Activated T-cell treated with anti-CD3 and anti-CD28 coated beads, Interleukin-2, amount 50 U/mL, for 24 hours (primary cell): ENCODE measurements at regions not wholly inside any gene's neighbourhood (a gene's known extent, or its start where the extent isn't known, plus 50 kb on each side); places are given as distances from the start of the nearest gene placed in this dataset.
"Not testable (repeated sequence)": the region's sequence is repeated elsewhere in the genome, so short reads cannot be mapped to it uniquely, and the experiment has no call there.

Source experiments
- DNase-seq: peaks from one replicate; pipeline ENCODE4 v3.0.0-alpha.2; 2020
- H3K27ac Mint-ChIP-seq: 2 replicates; pipeline ENCODE4 v1.8.0; 2020; ENCODE audit warnings: mild to moderate bottlenecking, mixed read lengths
- H3K27me3 Mint-ChIP-seq: 2 replicates; pipeline ENCODE4 v1.8.0; 2020; ENCODE audit warnings: mixed read lengths
- H3K36me3 Mint-ChIP-seq: 2 replicates; pipeline ENCODE4 v1.8.0; 2020; ENCODE audit warnings: low read depth, mixed read lengths
- H3K4me1 Mint-ChIP-seq: 2 replicates; pipeline ENCODE4 v1.8.0; 2020; ENCODE audit warnings: low read depth, mixed read lengths
- H3K4me3 Mint-ChIP-seq: 2 replicates; pipeline ENCODE4 v1.8.0; 2020; ENCODE audit warnings: mild to moderate bottlenecking, moderate library complexity, mixed read lengths
- H3K9me3 Mint-ChIP-seq: 2 replicates; pipeline ENCODE4 v1.8.0; 2020; ENCODE audit warnings: mixed read lengths

DNA sequence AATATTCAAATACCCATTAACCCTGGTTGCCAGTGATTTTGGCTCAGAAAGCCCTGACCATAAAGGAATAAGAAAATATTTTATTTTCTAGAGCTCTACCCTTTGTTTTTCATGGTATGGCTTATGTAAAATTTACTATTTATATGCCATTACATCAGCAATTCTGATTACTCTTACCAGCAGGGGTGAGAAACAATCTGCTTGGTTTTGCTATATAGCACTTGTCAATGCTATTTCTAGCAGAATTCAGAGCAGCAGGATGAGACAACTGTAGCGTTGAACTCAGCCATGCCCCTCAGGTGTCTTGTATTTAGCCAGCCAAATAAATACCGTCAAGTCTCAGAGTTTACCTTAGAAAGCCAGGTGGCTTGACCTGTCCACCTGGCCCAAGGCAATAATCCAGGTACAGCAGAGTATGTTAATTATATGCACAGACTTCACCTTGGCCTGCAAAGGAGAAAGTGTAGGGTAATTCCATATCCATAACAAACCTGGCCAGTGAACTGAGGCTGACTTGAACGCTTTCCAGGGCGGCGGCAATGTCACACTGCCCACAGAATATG, 1303.5 kb downstream of the RAPGEF2 start:
- Mint-ChIP-seq H3K4me1 (no peaks in the 10 kb centered on the region), H3K9me3 (peaks cover 13% of the 10 kb centered on the region), H3K27me3 (no peaks in the 10 kb centered on the region), H3K36me3 (no peaks in the 10 kb centered on the region), H3K27ac (no peak overlapping the region), H3K4me3 (no peak overlapping the region)
- no peak for DNase-seq

DNA sequence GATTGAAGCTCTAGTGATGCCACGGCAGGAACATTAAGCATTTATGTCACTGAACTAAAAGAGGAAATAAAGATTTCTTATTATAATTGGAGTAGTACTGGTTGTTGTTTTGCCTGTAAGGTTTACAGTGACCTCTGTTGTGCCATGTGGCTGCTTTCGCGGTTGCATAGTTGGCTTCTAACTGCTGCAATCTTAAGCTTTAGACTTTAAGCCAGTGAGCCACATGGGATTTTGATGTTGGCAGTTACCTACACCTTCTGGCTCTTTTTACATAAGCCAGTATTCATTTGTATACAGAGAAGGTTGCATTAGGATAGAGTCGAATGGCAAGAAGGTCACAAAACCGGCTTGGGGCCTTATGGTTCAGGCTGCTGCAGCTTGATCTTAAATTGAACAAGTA, 1311.6 kb downstream of the RAPGEF2 start:
- DNase-seq, result no peak
- Mint-ChIP-seq H3K4me1 (no peaks in the 10 kb centered on the region), H3K27ac (no peak overlapping the region), H3K4me3 (no peak overlapping the region), H3K27me3 (no peaks in the 10 kb centered on the region), H3K36me3 (no peaks in the 10 kb centered on the region), H3K9me3 (peaks cover 3% of the 10 kb centered on the region)

DNA sequence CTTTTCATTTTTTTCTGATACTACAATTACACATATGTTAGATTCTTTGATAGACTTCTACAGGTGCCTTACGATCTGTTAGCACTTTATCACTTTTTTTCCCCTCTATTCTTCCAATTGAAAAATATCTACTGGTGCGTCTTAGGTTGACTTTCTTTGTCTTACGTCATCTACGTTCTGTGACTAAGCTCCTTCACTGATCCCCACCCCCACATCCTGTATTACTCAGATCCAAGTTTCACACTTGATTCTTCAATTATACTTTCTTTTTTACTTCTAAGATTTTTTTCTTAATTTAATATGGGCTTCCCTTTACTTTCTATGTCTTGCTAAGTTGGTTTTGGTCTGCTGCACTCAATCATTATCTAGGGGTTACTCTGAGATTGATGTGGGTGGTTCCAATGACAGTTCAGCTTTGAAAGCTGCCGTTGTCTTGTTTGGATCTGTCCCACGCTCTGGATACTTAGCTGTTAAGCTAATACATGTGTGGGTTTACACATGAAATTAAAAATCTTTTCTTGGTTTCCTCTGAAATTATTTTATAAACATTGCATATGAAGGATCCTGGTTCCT, 1321.1 kb downstream of the RAPGEF2 start:
- Mint-ChIP-seq H3K27ac (no peak overlapping the region), H3K36me3 (no peaks in the 10 kb centered on the region), H3K4me3 (no peak overlapping the region), H3K4me1 (no peaks in the 10 kb centered on the region), H3K9me3 (peaks cover 12% of the 10 kb centered on the region), H3K27me3 (no peaks in the 10 kb centered on the region)
- DNase-seq, result no peak

DNA sequence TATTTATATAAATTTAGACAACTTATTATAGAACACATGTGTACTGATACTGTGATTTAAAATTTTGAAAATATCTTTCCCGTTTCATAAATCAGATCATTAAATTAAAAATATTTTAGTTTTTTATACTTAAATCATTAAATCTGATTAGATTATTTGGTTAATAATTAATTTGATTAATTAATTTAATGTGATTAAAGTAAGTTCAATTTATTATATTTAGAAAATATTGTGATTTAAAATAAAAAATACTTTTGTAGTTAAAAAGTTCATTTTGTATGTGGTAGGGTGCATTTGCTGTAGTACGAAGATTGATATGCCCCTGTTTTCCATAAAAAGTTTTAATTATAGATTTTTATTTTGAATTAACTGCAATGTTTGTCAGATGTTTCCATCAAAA, 1323.4 kb downstream of the RAPGEF2 start:
- Mint-ChIP-seq H3K4me1 (no peaks in the 10 kb centered on the region), H3K27me3 (no peaks in the 10 kb centered on the region), H3K27ac (no peak overlapping the region), H3K36me3 (no peaks in the 10 kb centered on the region), H3K4me3 (no peak overlapping the region), H3K9me3 (peaks cover 14% of the 10 kb centered on the region)
- DNase-seq, result no peak

DNA sequence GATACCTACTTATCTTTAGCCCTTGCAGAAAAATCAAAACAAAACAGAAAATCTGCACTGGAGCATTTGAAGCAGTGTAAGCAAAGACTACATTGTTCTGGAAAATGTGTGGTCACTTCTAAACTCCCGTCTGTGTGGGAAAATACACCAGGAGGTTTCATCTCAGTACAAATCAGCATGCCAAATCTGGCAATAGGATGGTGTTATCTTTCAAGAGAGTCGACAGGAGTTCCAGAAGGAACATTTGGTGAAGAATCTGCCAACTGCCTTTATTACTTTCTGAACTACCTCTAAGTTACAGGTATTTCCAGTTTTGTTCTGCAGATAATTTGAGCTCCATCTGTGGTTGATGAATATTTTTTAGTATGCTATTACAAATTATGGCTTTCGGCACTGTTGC, 1348.0 kb downstream of the RAPGEF2 start:
- Mint-ChIP-seq H3K27ac (no peak overlapping the region), H3K27me3 (no peaks in the 10 kb centered on the region), H3K9me3 (peaks cover 3% of the 10 kb centered on the region), H3K36me3 (no peaks in the 10 kb centered on the region), H3K4me1 (no peaks in the 10 kb centered on the region), H3K4me3 (no peak overlapping the region)
- no peak for DNase-seq

DNA sequence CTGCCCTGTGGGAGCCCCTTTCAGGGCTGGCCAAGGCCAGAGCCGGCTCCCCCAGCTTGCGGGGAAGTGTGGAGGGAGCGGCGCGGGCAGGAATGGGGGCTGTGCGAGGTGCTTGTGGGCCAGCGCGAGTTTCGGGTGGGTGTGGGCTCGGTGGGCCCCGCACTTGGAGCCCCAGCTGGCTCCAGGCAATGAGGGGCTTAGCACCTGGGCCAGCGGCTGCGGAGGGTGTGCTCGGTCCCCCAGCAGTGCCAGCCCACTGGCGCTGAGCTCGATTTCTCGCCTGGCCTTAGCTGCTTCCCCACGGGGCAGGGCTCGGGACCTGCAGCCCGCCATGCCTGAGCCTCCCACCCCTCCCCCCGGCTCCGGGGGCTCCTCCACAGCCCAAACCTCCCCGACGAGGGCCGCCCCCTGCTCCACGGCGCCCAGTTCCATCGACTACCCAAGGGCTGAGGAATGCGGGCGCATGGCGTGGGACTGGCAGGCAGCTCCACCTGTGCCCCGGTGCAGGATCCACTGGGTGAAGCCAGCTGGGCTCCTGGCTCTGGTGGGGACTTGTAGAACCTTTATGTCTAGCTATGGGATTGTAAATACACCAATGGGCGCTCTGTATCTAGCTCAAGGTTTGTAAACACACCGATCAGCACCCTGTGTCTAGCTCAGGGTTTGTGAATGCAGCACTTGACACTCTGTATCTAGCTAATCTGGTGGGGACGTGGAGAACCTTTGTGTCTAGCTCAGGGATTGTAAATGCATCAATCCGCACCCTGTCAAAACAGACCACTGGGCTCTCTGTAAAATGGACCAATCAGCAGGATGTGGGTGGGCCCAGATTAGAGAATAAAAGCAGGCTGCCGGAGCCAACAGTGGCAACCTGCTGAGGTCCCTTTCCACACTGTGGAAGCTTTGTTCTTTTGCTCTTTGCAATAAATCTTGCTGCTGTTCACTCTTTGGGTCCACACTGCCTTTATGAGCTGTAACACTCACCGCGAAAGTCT, 1379.1 kb downstream of the RAPGEF2 start:
- H3K4me1 Mint-ChIP-seq, H3K27ac Mint-ChIP-seq, H3K4me3 Mint-ChIP-seq, DNase-seq, H3K36me3 Mint-ChIP-seq, H3K27me3 Mint-ChIP-seq: not testable (repeated sequence)
- peaks cover 17% of the 10 kb centered on the region for H3K9me3 Mint-ChIP-seq

DNA sequence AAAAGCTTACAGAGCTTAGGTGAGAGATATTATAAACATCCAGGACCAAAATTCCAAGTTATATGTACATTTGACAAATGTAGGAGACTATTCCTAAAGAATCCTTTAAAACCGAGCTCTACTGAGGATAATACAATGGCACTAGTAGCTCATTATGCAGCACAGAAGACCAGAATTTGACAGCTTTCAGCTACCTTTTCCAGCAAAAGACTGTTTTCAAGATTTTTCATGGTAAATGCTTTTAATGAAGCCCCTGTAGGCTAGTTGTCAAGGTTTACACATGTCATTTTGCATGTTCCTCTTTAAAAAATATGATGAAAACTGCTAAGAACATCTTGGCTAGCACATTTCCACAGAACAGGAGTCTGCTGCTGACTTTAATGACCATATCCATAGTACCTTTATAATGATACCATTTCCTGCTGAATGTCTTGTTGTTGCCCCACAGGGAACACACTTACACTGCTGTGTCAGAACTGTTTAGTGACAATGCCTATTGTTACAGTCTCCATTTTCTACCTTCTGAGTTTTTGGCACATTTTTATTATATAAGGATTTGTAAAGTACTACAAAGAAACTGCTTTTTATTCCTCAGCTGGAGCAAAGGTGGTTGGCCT, 1382.3 kb downstream of the RAPGEF2 start:
- H3K9me3 Mint-ChIP-seq, result peaks cover 16% of the 10 kb centered on the region
- DNase-seq, result no peak
- no peak overlapping the region for H3K27ac Mint-ChIP-seq
- H3K4me3 Mint-ChIP-seq, result no peak overlapping the region
- no peaks in the 10 kb centered on the region for H3K4me1 Mint-ChIP-seq
- no peaks in the 10 kb centered on the region for H3K36me3 Mint-ChIP-seq
- H3K27me3 Mint-ChIP-seq, result no peaks in the 10 kb centered on the region

DNA sequence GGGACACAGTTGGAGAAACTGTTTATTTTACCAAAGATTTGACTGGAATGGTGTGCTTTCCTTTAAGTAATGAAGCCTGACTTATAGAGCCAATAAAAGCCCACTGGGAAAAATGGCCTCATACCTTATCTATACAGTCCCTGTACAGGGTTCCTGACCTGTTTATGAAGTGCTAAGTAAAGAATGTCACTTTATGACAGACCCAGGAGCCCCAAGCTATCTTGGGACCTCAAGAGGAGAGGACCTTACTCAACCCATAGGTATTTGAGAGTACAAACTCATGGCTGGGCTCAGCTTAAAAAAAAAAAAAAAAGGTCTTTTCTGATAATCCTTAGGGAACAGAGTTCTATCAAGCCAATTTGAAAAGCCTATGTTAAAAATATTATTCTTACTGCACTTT, 1389.3 kb downstream of the RAPGEF2 start:
- Mint-ChIP-seq H3K9me3 (peaks cover 23% of the 10 kb centered on the region), H3K27ac (no peak overlapping the region)

DNA sequence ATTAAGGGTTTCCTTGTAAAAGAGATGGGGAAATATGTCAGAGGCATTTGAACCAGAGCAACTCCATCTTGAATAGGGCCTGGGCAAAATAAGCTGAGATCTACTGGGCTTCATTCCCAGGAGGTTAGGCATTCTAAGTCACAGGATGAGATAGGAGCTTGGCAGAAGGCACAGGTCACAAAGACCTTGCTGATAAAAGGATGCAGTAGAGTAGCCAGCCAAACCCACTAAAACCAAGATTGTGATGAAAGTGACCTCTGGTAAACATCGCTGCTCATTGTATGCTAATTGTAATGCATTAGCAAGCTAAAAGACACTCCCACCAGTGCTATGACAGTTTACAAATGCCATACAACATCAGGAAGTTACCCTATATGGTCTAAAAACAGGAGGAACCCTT, 1390.3 kb downstream of the RAPGEF2 start:
- no peak overlapping the region for H3K27ac Mint-ChIP-seq

More for the DNA sequence above, 1389.3 kb downstream of the RAPGEF2 start:
- no peak for DNase-seq
- Mint-ChIP-seq H3K27me3 (no peaks in the 10 kb centered on the region), H3K4me3 (no peak overlapping the region), H3K36me3 (no peaks in the 10 kb centered on the region), H3K4me1 (no peaks in the 10 kb centered on the region)

DNA sequence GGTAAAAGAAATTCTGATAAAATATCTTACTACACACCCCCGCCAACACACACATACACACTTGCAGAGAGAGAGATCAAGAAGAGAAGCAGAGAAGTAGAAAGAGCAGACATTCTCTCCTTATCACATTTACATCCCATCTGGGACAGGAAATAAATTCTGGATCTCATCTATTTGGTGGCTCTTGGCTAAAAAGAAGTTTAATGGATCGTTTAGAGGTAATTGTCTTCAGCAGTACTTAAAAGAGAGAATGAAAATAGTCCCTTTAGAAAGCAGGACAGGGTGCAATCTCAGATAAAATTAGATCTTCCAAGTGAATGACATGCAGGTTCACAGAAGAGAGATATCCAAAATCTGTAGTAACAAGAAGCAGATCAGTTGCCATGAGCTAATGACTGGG, 1392.5 kb downstream of the RAPGEF2 start:
- Mint-ChIP-seq H3K27me3 (no peaks in the 10 kb centered on the region), H3K4me3 (no peak overlapping the region), H3K4me1 (no peaks in the 10 kb centered on the region), H3K9me3 (peaks cover 23% of the 10 kb centered on the region), H3K27ac (no peak overlapping the region), H3K36me3 (no peaks in the 10 kb centered on the region)
- no peak for DNase-seq

More for the DNA sequence above, 1390.3 kb downstream of the RAPGEF2 start:
- no peak overlapping the region for H3K4me3 Mint-ChIP-seq
- DNase-seq, result no peak
- no peaks in the 10 kb centered on the region for H3K27me3 Mint-ChIP-seq
- H3K9me3 Mint-ChIP-seq, result peaks cover 23% of the 10 kb centered on the region
- H3K36me3 Mint-ChIP-seq, result no peaks in the 10 kb centered on the region
- no peaks in the 10 kb centered on the region for H3K4me1 Mint-ChIP-seq

DNA sequence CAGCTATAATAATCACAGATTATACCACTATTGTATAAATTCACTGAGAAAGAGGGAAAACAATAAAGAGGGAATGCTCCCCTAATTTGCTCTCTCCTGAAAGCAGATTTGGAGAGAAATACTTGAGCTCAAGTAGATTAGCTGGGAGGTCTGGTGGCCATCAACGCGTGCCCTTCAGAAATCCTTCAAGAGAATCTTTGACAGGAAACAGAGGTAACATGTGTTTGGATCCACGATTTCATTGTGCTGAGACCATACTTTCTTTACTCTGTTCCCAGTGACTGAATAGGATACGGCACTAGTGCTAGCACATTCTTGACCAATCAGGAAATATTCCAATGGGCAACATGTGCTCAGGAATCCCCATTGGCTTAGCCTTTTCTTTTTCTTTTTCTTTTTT, 1395.3 kb downstream of the RAPGEF2 start:
- Mint-ChIP-seq H3K27ac (no peak overlapping the region), H3K4me1 (no peaks in the 10 kb centered on the region), H3K4me3 (no peak overlapping the region), H3K9me3 (peaks cover 22% of the 10 kb centered on the region), H3K27me3 (no peaks in the 10 kb centered on the region), H3K36me3 (no peaks in the 10 kb centered on the region)
- DNase-seq, result no peak

DNA sequence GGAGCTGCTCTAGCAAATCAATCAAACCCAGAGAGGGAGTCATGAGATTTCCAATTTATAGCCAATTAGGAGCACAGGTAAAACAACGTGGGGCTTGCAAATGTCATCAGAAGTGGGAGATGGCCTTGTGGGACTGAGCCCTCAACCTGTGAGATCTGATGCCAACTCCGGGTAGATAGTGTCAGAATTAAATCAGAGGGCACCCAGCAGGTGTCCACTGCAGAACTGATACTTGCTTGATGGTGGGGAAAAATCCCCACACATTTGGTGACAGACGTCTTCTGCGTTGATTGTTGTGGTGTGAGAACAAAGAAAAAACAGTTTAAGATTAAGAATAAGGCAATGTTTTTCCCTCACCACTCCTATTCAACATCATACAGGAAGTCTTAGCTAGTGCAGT, 1402.8 kb downstream of the RAPGEF2 start:
- no peak overlapping the region for H3K27ac Mint-ChIP-seq
- peaks cover 20% of the 10 kb centered on the region for H3K9me3 Mint-ChIP-seq
- H3K4me1 Mint-ChIP-seq, result no peaks in the 10 kb centered on the region
- H3K36me3 Mint-ChIP-seq, result no peaks in the 10 kb centered on the region
- no peak for DNase-seq
- no peaks in the 10 kb centered on the region for H3K27me3 Mint-ChIP-seq
- H3K4me3 Mint-ChIP-seq, result no peak overlapping the region

DNA sequence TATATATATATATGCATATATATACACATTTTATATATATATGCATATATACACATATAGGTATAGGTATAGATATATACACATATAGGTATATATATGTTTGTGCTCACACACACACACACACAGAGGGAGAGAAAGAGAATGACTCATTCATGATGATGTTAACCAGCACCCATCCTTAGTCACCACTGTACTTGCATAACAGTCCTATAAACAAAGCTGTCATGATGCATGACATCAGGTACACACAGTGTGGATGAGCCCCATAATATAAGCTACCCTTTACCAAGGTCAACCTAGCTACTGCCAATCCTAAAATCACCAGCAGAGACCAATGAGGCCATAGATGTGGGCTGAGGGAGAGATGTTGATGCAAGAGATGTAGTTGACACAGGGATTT, 1408.0 kb downstream of the RAPGEF2 start:
- no peaks in the 10 kb centered on the region for H3K27me3 Mint-ChIP-seq
- H3K4me1 Mint-ChIP-seq, result no peaks in the 10 kb centered on the region
- H3K36me3 Mint-ChIP-seq, result no peaks in the 10 kb centered on the region
- H3K27ac Mint-ChIP-seq, result no peak overlapping the region
- H3K9me3 Mint-ChIP-seq, result peaks cover 7% of the 10 kb centered on the region
- no peak for DNase-seq
- no peak overlapping the region for H3K4me3 Mint-ChIP-seq

DNA sequence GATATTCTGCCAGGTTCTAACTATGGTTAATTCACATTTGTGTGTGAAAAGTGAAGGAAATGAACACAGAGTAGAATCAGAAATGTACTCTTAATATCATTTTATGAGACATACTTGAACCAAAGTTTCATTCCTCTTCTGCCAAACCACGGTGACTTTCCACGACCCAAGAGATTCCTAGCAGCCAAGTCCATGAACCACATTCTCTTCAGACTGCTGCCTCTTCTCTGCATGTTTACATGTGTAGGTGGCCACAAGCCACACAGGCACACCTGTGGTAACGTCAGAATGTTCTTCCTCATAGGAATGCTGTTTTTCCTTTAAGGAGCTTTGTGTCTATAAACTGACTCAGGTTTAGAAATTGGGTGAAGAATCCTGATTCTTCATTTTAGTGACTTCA, 1411.2 kb downstream of the RAPGEF2 start:
- Mint-ChIP-seq H3K4me1 (no peaks in the 10 kb centered on the region), H3K27ac (no peak overlapping the region), H3K9me3 (peaks cover 8% of the 10 kb centered on the region), H3K36me3 (no peaks in the 10 kb centered on the region), H3K27me3 (no peaks in the 10 kb centered on the region), H3K4me3 (no peak overlapping the region)
- no peak for DNase-seq

DNA sequence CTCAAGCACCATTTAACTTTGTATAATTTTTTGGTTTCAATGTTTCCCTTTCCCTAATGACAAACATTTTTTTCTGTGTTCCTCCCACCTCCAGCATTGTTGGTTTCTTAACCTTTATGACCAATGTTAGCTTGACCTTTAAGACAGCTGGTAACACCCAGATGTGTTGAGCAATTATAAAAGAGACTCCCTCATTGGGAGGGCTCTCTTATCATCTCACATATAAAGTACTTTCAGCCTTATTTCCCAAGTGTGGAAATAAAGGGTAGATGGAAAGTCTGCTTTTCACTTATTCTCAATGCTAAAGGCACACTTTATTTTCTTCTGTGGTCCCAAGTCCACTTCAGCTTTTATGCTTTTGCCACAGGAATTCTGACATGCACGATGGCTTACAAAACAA, 1420.4 kb downstream of the RAPGEF2 start:
- no peaks in the 10 kb centered on the region for H3K4me1 Mint-ChIP-seq
- H3K27me3 Mint-ChIP-seq, result no peaks in the 10 kb centered on the region
- H3K4me3 Mint-ChIP-seq, result no peak overlapping the region
- H3K27ac Mint-ChIP-seq, result no peak overlapping the region
- no peak for DNase-seq
- H3K36me3 Mint-ChIP-seq, result no peaks in the 10 kb centered on the region
- peaks cover 10% of the 10 kb centered on the region for H3K9me3 Mint-ChIP-seq
